ENCODE measurements at regions not wholly inside any gene's neighbourhood (a gene's known extent, or its start where the extent isn't known, plus 50 kb on each side); places are given as distances from the start of the nearest gene placed in this dataset.

DNA sequence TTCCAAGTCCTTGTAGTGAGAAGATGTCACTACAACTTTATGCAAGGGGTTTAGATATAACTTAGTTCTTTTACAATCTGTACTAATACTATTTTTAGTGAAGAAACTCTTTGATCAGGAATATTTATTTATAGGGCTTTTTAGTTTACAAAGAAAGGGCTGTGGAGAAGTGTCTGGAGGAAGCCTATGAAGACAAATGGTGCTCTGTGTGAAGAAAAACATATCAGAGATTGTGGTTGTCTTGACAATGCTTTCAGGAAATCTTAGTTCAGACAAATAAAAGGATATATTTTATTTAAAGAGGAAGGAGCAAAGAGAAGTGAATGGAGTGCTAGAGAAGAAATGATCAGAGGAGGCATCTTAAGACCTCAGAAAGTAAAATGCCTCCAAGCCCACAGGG lies 824.9 kb downstream of the DCDC2C start:
- TF ChIP-seq SIN3A (IDR thresholded peaks at IDR 0.05; ENCODE audit: borderline replicate concordance, insufficient read depth, low read length) (no peak), POLR2AphosphoS5 (IDR thresholded peaks at IDR 0.05; ENCODE audit: low read depth, low read length) (no peak), TAF1 (IDR thresholded peaks at IDR 0.05; ENCODE audit: borderline replicate concordance, insufficient read depth, low read length) (no peak), FOXP2 (optimal IDR thresholded peaks at IDR 0.05; ENCODE audit: borderline replicate concordance, extremely low read depth, extremely low read length, insufficient read depth) (no peak)
- TF ChIP-seq, protein P1, sequence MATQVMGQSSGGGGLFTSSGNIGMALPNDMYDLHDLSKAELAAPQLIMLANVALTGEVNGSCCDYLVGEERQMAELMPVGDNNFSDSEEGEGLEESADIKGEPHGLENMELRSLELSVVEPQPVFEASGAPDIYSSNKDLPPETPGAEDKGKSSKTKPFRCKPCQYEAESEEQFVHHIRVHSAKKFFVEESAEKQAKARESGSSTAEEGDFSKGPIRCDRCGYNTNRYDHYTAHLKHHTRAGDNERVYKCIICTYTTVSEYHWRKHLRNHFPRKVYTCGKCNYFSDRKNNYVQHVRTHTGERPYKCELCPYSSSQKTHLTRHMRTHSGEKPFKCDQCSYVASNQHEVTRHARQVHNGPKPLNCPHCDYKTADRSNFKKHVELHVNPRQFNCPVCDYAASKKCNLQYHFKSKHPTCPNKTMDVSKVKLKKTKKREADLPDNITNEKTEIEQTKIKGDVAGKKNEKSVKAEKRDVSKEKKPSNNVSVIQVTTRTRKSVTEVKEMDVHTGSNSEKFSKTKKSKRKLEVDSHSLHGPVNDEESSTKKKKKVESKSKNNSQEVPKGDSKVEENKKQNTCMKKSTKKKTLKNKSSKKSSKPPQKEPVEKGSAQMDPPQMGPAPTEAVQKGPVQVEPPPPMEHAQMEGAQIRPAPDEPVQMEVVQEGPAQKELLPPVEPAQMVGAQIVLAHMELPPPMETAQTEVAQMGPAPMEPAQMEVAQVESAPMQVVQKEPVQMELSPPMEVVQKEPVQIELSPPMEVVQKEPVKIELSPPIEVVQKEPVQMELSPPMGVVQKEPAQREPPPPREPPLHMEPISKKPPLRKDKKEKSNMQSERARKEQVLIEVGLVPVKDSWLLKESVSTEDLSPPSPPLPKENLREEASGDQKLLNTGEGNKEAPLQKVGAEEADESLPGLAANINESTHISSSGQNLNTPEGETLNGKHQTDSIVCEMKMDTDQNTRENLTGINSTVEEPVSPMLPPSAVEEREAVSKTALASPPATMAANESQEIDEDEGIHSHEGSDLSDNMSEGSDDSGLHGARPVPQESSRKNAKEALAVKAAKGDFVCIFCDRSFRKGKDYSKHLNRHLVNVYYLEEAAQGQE (IDR thresholded peaks at IDR 0.05; ENCODE audit: insufficient read depth in 1 of 2, low read depth in 2 of 2, low read length in 2 of 2) = no peak

DNA sequence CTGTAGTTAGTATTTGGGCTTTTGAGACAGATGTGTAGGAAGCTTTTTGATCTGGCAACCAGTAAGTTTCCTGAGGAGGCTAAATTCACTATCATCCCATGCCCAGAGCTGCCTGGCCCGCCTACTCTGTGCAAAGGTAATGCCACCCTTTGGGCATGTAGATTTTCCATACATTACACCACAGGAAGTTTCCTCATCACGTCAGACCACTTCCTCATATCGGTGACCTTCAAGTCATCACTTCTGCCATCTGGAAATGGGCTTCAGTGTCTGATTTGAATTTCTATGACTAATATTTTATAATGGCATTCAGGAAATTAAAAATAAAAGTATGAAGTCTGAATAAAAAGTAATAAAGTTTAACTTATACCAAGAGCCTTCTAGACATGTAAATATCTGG lies 825.4 kb downstream of the DCDC2C start:
- TF ChIP-seq TAF1 (IDR thresholded peaks at IDR 0.05; ENCODE audit: borderline replicate concordance, insufficient read depth, low read length) (no peak), POLR2AphosphoS5 (IDR thresholded peaks at IDR 0.05; ENCODE audit: low read depth, low read length) (no peak), FOXP2 (optimal IDR thresholded peaks at IDR 0.05; ENCODE audit: borderline replicate concordance, extremely low read depth, extremely low read length, insufficient read depth) (no peak), SIN3A (IDR thresholded peaks at IDR 0.05; ENCODE audit: borderline replicate concordance, insufficient read depth, low read length) (no peak)
- TF ChIP-seq, protein P1 (IDR thresholded peaks at IDR 0.05; ENCODE audit: insufficient read depth in 1 of 2, low read depth in 2 of 2, low read length in 2 of 2) = no peak

DNA sequence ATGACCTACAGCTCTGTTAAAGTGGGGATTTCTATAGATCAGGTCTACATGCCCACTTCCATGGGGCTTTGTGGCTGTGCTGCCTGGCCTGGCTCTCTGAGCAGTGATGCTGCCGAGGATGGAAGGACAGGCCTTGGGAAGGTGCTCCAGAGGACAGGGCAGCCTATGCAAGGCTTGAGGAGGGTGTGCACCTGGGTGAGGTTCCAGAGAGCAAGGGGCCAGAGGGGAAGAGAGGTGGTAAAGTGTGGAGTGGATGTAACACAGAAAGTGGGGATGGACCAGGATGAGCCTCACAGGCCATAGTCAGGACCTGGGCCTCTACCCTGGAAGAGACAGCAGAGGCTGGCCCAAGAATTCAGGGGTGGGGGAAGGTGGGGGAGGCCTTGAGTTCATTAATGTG lies 826.4 kb downstream of the DCDC2C start:
- TF ChIP-seq SIN3A (IDR thresholded peaks at IDR 0.05; ENCODE audit: borderline replicate concordance, insufficient read depth, low read length) = no peak
- no peak for TF ChIP-seq FOXP2 (optimal IDR thresholded peaks at IDR 0.05; ENCODE audit: borderline replicate concordance, extremely low read depth, extremely low read length, insufficient read depth)
- TF ChIP-seq POLR2AphosphoS5 (IDR thresholded peaks at IDR 0.05; ENCODE audit: low read depth, low read length) = no peak
- no peak for TF ChIP-seq TAF1 (IDR thresholded peaks at IDR 0.05; ENCODE audit: borderline replicate concordance, insufficient read depth, low read length)
- TF ChIP-seq, protein P1 (IDR thresholded peaks at IDR 0.05; ENCODE audit: insufficient read depth in 1 of 2, low read depth in 2 of 2, low read length in 2 of 2) = no peak

GRCh38 chr2:4530231-4530630 lies 826.9 kb downstream of the DCDC2C start:
- TF ChIP-seq POLR2AphosphoS5 (IDR thresholded peaks at IDR 0.05; ENCODE audit: low read depth, low read length) (no peak), SIN3A (IDR thresholded peaks at IDR 0.05; ENCODE audit: borderline replicate concordance, insufficient read depth, low read length) (no peak), TAF1 (IDR thresholded peaks at IDR 0.05; ENCODE audit: borderline replicate concordance, insufficient read depth, low read length) (no peak), FOXP2 (optimal IDR thresholded peaks at IDR 0.05; ENCODE audit: borderline replicate concordance, extremely low read depth, extremely low read length, insufficient read depth) (no peak)
- TF ChIP-seq, protein P1 (IDR thresholded peaks at IDR 0.05; ENCODE audit: insufficient read depth in 1 of 2, low read depth in 2 of 2, low read length in 2 of 2) = no peak

DNA sequence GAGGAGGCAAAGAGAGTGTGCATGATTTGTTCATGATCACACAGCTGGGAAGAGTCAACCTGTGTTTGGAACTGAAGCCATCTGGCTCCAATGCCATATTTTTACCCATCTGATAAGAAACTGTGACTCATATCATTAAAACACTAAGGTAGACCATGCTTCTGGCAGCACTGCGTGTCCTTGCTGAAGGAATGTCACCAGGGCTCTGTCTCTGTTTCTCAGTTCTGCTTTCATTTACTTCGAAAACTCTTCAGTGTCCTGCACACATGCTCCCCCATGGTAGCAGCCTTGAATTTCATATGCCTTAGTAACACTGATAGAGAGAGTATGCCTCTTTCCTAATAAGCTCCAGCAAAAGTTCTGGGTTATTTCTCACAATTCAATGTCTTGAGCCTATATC lies 830.4 kb downstream of the DCDC2C start:
- no peak for TF ChIP-seq FOXP2 (optimal IDR thresholded peaks at IDR 0.05; ENCODE audit: borderline replicate concordance, extremely low read depth, extremely low read length, insufficient read depth)
- no peak for TF ChIP-seq TAF1 (IDR thresholded peaks at IDR 0.05; ENCODE audit: borderline replicate concordance, insufficient read depth, low read length)
- TF ChIP-seq POLR2AphosphoS5 (IDR thresholded peaks at IDR 0.05; ENCODE audit: low read depth, low read length) = no peak
- no peak for TF ChIP-seq SIN3A (IDR thresholded peaks at IDR 0.05; ENCODE audit: borderline replicate concordance, insufficient read depth, low read length)
- TF ChIP-seq, protein P1 (IDR thresholded peaks at IDR 0.05; ENCODE audit: insufficient read depth in 1 of 2, low read depth in 2 of 2, low read length in 2 of 2) = no peak
